ENCODE measurements at regions not wholly inside any gene's neighbourhood (a gene's known extent, or its start where the extent isn't known, plus 50 kb on each side); places are given as distances from the start of the nearest gene placed in this dataset.
"Not testable (repeated sequence)": the region's sequence is repeated elsewhere in the genome, so short reads cannot be mapped to it uniquely, and the experiment has no call there.

GRCh38 chr5:92852219-92852618 is 728.8 kb downstream of the NR2F1-AS1 start:
- DNase-seq, result no peak

GRCh38 chr5:92850886-92851285 is 730.1 kb downstream of the NR2F1-AS1 start:
- no peak for DNase-seq

- DNase-seq, result no peak
Measured at GRCh38 chr5:92849756-92850155, 731.3 kb downstream of the NR2F1-AS1 start.

- no peak for DNase-seq
Measured at GRCh38 chr5:92841604-92842155, 739.3 kb downstream of the NR2F1-AS1 start.

GRCh38 chr5:92838253-92838652 is 742.8 kb downstream of the NR2F1-AS1 start:
- DNase-seq, result no peak

- DNase-seq, result no peak
Measured at GRCh38 chr5:92836855-92837755, 743.9 kb downstream of the NR2F1-AS1 start.

- DNase-seq, result no peak
Measured at GRCh38 chr5:92835712-92836111, 745.3 kb downstream of the NR2F1-AS1 start.

- not testable (repeated sequence) for DNase-seq
Measured at GRCh38 chr5:92823551-92823950, 757.5 kb downstream of the NR2F1-AS1 start.

- DNase-seq, result no peak
Measured at GRCh38 chr5:92822183-92822582, 758.8 kb downstream of the NR2F1-AS1 start.

GRCh38 chr5:92809855-92810465 is 771.1 kb downstream of the NR2F1-AS1 start:
- DNase-seq, result no peak

GRCh38 chr5:92808474-92808873 is 772.5 kb downstream of the NR2F1-AS1 start:
- no peak for DNase-seq

- DNase-seq, result no peak
Measured at GRCh38 chr5:92807085-92807484, 773.9 kb downstream of the NR2F1-AS1 start.

GRCh38 chr5:92805446-92805845 is 775.6 kb downstream of the NR2F1-AS1 start:
- no peak for DNase-seq

GRCh38 chr5:92801911-92802310 is 779.1 kb downstream of the NR2F1-AS1 start:
- DNase-seq, result no peak

GRCh38 chr5:92800365-92800764 is 780.7 kb downstream of the NR2F1-AS1 start:
- no peak for DNase-seq

- no peak for DNase-seq
Measured at GRCh38 chr5:92795633-92796032, 785.4 kb downstream of the NR2F1-AS1 start.

- no peak for DNase-seq
Measured at GRCh38 chr5:92780057-92780456, 801.0 kb downstream of the NR2F1-AS1 start.

- DNase-seq, result no peak
Measured at GRCh38 chr5:92779536-92779935, 801.5 kb downstream of the NR2F1-AS1 start.

GRCh38 chr5:92778261-92778660 is 802.8 kb downstream of the NR2F1-AS1 start:
- DNase-seq, result no peak

GRCh38 chr5:92777421-92777820 is 803.6 kb downstream of the NR2F1-AS1 start:
- DNase-seq, result no peak

- no peak for DNase-seq
Measured at GRCh38 chr5:92775711-92776615, 805.1 kb downstream of the NR2F1-AS1 start.

GRCh38 chr5:92769978-92770377 is 811.0 kb downstream of the NR2F1-AS1 start:
- DNase-seq, result no peak

GRCh38 chr5:92761585-92761984 is 819.4 kb downstream of the NR2F1-AS1 start:
- DNase-seq, result no peak

Data from central memory CD4-positive, alpha-beta T cell (primary cell).